B cell (primary cell): ENCODE measurements at regions not wholly inside any gene's neighbourhood (a gene's known extent, or its start where the extent isn't known, plus 50 kb on each side); places are given as distances from the start of the nearest gene placed in this dataset.

Source experiments
- ATAC-seq: fragments of 200-7000 bp; cut with Tn5 transposase; one replicate; pipeline ENCODE4 v1.10.0; 2021; ENCODE audit warnings: low read depth, mild to moderate bottlenecking, moderate number of reproducible peaks, moderate library complexity
- CTCF ChIA-PET: fragments of 350-600 bp; sonication (Branson Sonifier 250); formaldehyde crosslinking; loops from one replicate; lab custom pipeline; 2021; ENCODE audit warnings: antibody characterized with exemption, inconsistent platforms; lab: Charles Lee
- POLR2A ChIA-PET: fragments of 350-600 bp; sonication (Branson Sonifier 250); formaldehyde crosslinking; loops from one replicate; lab custom pipeline; 2021; ENCODE audit warnings: antibody characterized with exemption; lab: Charles Lee
- DNase-seq: peaks from one replicate; pipeline ENCODE4 v3.0.0; 2013
- H2AFZ ChIP-seq: 2 replicates; pipeline ENCODE4 v1.6.1; 2012; ENCODE audit warnings: mild to moderate bottlenecking, low read depth, low read length; ENCODE audit not compliant: insufficient read depth, poor library complexity, severe bottlenecking
- H3K27ac ChIP-seq, 2 donors: 1 replicate in 1 of 2; 2 replicates in 1 of 2; pipeline ENCODE4 v1.5.1; 2012 to 2013; ENCODE audit warnings: low read length in 2 of 2, mild to moderate bottlenecking in 2 of 2, moderate library complexity in 1 of 2
- H3K27me3 ChIP-seq, 4 experiments: fragments of 200-600 bp in 1 of 4; sonication (generic) in 1 of 4; replicated peaks in 1 of 4; 1 replicate in 2 of 4; 2 replicates in 2 of 4; pipeline versions ENCODE4 v1.6.1 to v1.7.0; 2013 to 2016; ENCODE audit warnings: low read length in 3 of 4, mild to moderate bottlenecking in 2 of 4, mixed read lengths in 1 of 4, moderate library complexity in 1 of 4; ENCODE audit not compliant: insufficient read depth in 4 of 4, control insufficient read depth in 3 of 4; ENCODE audit errors: control extremely low read depth in 1 of 4
- H3K36me3 ChIP-seq, 2 experiments: replicated peaks in 1 of 2; 1 replicate in 1 of 2; 2 replicates in 1 of 2; pipeline versions ENCODE4 v1.6.1 to v1.7.1; 2013; ENCODE audit warnings: low read length in 1 of 2; ENCODE audit not compliant: insufficient read depth in 2 of 2, control insufficient read depth in 1 of 2; ENCODE audit errors: control extremely low read depth in 1 of 2, extremely low read depth in 1 of 2
- H3K4me1 ChIP-seq, 2 donors: fragments of 200-600 bp in 1 of 2; sonication (generic) in 1 of 2; 1 replicate in 1 of 2; 2 replicates in 1 of 2; pipeline versions ENCODE4 v1.5.1 to v1.6.1; 2013 to 2017; ENCODE audit warnings: low read length in 2 of 2; ENCODE audit not compliant: control insufficient read depth in 2 of 2, insufficient read depth in 2 of 2
- H3K4me2 ChIP-seq: replicated peaks from 2 replicates; pipeline ENCODE3; 2012; ENCODE audit warnings: mild to moderate bottlenecking, low read depth, low read length; ENCODE audit not compliant: poor library complexity, severe bottlenecking
- H3K4me3 ChIP-seq, 5 experiments: fragments of 200-600 bp in 1 of 5; sonication (generic) in 1 of 5; 1 replicate in 3 of 5; 2 replicates in 2 of 5; pipeline versions ENCODE4 v1.5.1 to v1.7.0; 2011 to 2016; ENCODE audit warnings: low read length in 4 of 5, mild to moderate bottlenecking in 4 of 5, low read depth in 2 of 5, control low read depth in 1 of 5, moderate library complexity in 1 of 5; ENCODE audit not compliant: insufficient read depth in 1 of 5; ENCODE audit errors: control extremely low read depth in 1 of 5, extremely low read depth in 1 of 5
- H3K79me2 ChIP-seq: fragments of 200-600 bp; sonication (generic); one replicate; pipeline ENCODE4 v1.6.0; 2016; ENCODE audit warnings: low read length; ENCODE audit not compliant: control insufficient read depth, insufficient read depth
- H3K9ac ChIP-seq: fragments of 200-600 bp; sonication (generic); 2 replicates; pipeline ENCODE4 v1.6.1; 2017; ENCODE audit warnings: mild to moderate bottlenecking, low read length, moderate library complexity
- H3K9me3 ChIP-seq, 3 donors: one replicate each; pipeline versions ENCODE4 v1.6.1 to v1.7.1; 2013; ENCODE audit warnings: low read length in 2 of 3; ENCODE audit not compliant: control insufficient read depth in 2 of 3, insufficient read depth in 1 of 3; ENCODE audit errors: control extremely low read depth in 1 of 3
- H4K20me1 ChIP-seq: 2 replicates; pipeline ENCODE4 v1.6.0; 2012; ENCODE audit warnings: mild to moderate bottlenecking, low read length; ENCODE audit not compliant: insufficient read depth, control insufficient read depth, poor library complexity, severe bottlenecking
- H3K27ac Mint-ChIP-seq: one replicate; pipeline ENCODE4 v1.8.0; 2021; ENCODE audit warnings: mixed read lengths
- H3K27me3 Mint-ChIP-seq: one replicate; pipeline ENCODE4 v1.8.0; 2021; ENCODE audit warnings: mixed read lengths
- H3K4me1 Mint-ChIP-seq: one replicate; pipeline ENCODE4 v1.8.0; 2021; ENCODE audit warnings: mixed read lengths
- H3K4me3 Mint-ChIP-seq: one replicate; pipeline ENCODE4 v1.8.0; 2021; ENCODE audit warnings: mixed read lengths
- H3K9me3 Mint-ChIP-seq: one replicate; pipeline ENCODE4 v1.8.0; 2022; ENCODE audit warnings: mixed read lengths; ENCODE audit not compliant: insufficient read depth
- CTCF ChIP-seq: fragments of 200-600 bp; IDR thresholded peaks from one replicate; pipeline ENCODE4 v1.8.0; 2022; ENCODE audit warnings: antibody characterized with exemption, mild to moderate bottlenecking
- EZH2 ChIP-seq: IDR thresholded peaks from 2 replicates; pipeline ENCODE4 v1.6.1; 2012; ENCODE audit warnings: borderline replicate concordance, low read depth, mild to moderate bottlenecking, moderate library complexity, low read length; ENCODE audit not compliant: insufficient read depth, poor library complexity, severe bottlenecking
- WGBS: methylation state at CpG from one replicate; pipeline ENCODE4 v1.1.5; 2013; ENCODE audit warnings: missing lambda C conversion rate; ENCODE audit not compliant: insufficient coverage; 5-methylcytosine and 5-hydroxymethylcytosine counted together
- intact Hi-C: fragments of 100-400 bp; cut with micrococcal nuclease; formaldehyde crosslinking; loops from one replicate; pipeline ENCODE4 v1.10.0; 2022

GRCh38 chr15:70490148-70490837, 273.1 kb downstream of the UACA start:
- Histone ChIP-seq H3K4me2 (no peak overlapping the region), H3K4me1 (peaks cover 58 to 73% of the 10 kb centered on the region in 2 donors), H3K27ac (no peak overlapping the region), H3K9ac (no peak overlapping the region), H3K36me3 (no peaks in the 10 kb centered on the region), H3K79me2 (no peaks in the 10 kb centered on the region), H3K27me3 (no peaks in the 10 kb centered on the region), H3K9me3 (no peaks in the 10 kb centered on the region), H2AFZ (no peak overlapping the region), H4K20me1 (no peaks in the 10 kb centered on the region), H3K4me3 (no peak overlapping the region)
- Mint-ChIP-seq H3K4me3 (no peak overlapping the region), H3K27ac (no peak overlapping the region), H3K9me3 (no peaks in the 10 kb centered on the region), H3K27me3 (no peaks in the 10 kb centered on the region), H3K4me1 (peaks cover 74% of the 10 kb centered on the region)
- ATAC-seq (no peak), DNase-seq (no peak)
- POLR2A ChIA-PET, result no interaction called here
- intact Hi-C loops, result no loop called here
- CTCF ChIA-PET, result interaction anchor here (0.9 to 9.1 kb wide), 8 partner anchors 9 to 1015 kb away, joined by 3 to 81 read pairs (median 20); no protein-coding TSS in a partner anchor
- WGBS, result 97% methylated on average over 10 of the region's 11 CpGs
- TF ChIP-seq CTCF (no peak), EZH2 (no peak)
